ENCODE measurements at regions not wholly inside any gene's neighbourhood (a gene's known extent, or its start where the extent isn't known, plus 50 kb on each side); places are given as distances from the start of the nearest gene placed in this dataset.
"Not testable (repeated sequence)": the region's sequence is repeated elsewhere in the genome, so short reads cannot be mapped to it uniquely, and the experiment has no call there.

DNA sequence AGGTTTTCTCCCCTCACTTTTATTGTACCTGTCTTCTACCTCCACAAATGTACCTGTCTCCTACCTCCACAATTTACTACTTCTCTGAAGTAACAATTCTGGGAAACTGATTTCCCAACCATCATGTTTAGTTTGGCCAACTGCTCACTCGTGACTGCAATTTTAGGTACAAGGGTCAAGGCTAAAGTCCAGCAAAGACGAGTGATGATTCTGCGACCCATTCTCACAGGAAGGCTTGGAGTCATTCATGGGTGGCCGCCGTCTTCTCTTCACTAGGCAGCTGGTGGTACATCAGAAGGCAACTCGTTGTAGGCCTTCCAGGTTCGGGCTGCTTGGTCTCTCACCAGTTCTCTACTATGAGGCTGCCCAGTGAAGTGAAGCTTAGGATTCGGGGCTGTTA is 483.8 kb upstream of the JARID2 start:
- no peak for DNase-seq (ENCODE audit: low spot score)

DNA sequence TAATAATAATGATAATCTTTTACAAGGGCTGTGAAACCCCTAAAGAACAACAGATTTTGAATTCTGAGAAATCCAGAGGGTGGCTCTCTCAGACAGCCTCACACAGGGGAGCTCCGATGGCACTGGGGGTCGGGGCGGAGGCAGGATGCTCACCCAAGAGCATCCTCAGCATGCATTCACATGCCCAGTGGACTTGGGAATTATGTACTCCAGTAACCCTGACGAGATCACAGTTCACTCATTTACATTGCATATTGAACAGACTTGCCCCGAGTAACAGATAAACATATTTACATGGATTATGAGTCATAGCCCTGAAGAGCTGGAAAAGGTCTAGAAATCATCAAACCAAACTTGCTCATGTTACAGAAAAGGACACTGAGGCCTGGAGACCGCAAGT is 482.7 kb upstream of the JARID2 start:
- DNase-seq (ENCODE audit: low spot score), result no peak

DNA sequence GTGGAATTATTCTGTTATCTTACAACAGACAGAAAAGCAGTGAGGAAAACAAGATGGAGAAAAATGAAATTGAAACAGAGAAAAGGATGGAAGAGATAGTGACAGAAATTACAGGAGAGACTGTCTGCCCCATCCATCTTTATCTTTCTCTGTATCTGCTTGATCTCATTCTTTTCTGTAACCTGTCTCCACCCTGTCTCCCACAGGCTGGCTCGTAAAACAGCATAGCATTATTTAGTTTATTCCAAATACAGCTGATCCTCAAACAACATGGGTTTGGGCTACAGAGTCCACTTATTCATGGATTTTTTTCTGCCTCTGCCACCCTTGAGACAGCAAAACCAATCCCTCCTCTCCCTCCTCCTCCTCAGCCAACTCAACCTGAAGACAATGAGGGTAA is 482.3 kb upstream of the JARID2 start:
- DNase-seq (ENCODE audit: low spot score), result no peak

DNA sequence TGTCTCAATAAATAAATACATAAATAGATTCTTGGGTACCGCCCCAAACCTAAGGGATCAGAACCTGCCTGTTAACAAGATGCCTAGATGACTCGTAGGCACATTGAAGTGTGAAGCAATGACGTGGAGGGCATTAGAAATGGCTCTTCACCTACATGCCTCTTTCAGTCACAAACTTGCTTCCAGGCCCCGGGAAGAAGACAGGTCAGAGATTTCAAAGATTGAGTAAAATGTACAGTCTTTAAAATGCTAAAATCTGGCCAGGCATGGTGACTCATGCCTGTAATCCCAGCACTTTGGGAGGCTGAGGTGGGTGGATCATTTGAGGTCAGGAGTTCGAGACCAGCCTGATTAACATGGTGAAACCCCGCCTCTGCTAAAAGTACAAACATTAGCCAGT is 480.8 kb upstream of the JARID2 start:
- DNase-seq (ENCODE audit: low spot score), result no peak

DNA sequence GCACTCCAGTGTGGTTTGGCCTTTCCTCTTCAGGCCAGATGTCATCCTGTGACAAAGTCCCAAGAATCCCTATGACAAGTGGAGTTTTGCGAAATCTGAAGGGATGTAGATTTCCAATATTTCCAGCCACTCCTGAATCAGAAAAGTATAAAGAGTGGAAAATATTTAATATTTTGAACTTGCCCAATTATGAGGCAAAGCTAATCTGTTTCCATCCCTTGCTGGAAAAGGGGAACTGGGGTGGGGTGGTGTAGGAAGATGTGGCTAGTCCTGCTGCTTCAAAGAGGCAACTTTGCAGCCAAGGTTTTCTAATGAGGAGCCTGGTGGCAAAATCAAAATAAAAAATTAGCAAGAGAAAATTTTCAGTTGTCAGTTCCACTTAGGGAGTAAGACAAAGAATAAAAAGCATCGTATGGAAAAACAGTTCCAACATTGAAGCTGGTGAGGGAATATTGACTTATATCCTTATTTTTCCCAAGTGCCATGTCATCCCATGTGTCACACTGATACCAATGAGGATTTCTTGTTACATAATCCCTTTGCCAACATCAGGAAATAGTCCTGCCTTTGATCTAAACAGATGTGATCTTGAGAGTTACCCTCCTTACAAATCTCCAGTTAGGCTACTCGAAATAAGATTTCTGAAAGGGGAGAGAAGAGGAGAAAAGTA is 480.0 kb upstream of the JARID2 start:
- no peak for DNase-seq (ENCODE audit: low spot score)

DNA sequence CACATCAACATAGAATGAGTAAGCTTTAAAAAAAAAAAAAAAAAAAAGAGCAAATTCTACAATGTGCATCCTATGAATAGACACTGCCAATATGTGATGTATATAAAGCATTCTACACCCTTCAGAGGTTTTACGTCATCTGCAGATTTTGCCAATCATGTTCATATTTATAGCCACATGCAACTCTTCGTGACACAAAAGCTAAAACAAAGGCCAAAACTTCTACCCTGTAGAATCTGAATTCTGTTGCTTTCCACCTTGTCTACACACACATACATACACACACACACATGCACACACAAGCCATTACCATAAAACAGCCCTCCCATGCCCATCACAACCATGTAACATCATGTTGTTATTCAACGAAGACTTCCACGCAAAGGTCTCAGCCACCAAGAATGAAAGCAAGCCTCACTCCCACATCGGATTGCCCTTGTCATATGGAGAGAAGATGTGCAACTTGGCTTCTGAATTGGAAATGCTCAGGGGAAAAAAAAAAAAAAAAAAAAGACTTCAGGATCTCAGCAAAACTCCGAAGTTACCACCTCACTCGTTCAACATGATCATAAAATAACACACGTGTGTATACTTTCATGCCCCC is 479.4 kb upstream of the JARID2 start:
- DNase-seq (ENCODE audit: low spot score), result no peak

DNA sequence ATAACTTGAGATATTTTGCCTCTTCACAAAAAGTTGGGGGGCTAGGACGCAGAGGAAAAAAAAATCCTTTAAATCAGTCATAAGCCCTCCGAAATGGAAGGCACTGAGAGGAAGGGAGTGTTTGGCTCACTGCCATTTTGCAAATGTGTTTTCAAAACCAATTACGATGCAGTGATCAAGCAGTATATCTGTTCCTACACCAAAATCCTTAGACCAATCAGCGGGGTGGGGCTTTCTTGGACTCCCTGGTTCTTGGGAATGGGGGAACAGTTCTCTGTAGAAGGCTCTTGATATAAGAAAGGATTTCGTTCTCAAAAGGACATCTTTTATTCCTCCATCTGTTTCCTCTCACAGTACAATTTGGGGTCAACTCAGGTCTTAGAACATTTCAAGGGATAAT is 478.6 kb upstream of the JARID2 start:
- no peak for DNase-seq (ENCODE audit: low spot score)

DNA sequence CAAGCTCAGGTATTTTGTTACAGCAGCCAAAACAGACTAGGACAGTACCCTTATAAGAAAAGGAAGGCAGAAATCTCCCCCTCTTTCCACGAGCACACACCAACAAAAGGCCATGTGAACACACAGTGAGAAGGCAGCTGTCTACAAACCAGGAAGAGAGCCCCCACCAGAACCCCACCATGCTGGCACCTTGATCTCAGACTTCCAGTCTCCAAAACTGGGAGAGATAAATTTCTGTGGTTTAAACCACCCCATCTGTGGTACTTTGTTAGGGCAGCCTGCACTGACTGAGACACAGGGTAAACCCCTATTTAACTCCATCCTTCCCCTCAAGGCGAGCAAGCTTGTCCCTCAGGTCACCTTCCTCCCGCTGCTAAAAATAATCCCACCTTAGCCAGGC is 475.8 kb upstream of the JARID2 start:
- no peak for DNase-seq (ENCODE audit: low spot score)

DNA sequence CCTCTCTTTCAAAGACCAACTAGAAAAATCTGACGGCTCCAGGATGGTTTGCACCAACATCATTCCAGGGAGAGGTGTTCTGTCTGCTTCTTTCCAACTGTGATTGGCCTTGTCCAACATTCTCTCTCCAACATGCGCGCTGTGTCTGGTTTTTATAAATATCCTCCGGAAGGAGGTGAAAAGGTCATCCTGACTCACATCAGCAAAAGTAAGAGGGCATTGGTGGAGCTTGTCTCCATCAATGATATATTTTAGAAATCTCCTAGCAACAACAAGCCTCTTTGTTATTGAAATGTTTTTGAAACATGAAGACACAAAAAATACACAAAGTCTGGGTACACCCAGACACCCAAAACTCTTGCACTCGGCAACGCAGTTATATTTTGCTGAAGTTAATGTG is 475.3 kb upstream of the JARID2 start:
- DNase-seq (ENCODE audit: low spot score), result no peak

DNA sequence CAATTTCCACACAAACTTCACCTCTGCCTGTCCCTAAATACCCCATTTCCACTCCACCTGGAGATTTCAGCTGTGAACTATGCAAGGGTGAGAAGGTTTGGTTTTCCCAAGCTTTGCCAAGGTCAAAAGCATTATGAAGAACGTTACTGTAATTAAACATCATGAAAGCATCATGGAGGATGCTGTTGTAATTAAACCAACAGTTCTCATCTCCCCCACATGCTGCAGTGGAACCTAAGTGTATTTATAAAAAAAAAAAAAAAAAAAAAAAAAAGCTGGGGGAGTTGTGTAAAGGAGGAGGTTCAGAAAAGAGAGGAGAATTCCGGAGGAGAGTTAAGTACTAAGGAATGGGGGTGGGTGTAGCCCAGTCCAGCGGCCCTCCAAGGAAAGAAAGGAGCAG is 474.9 kb upstream of the JARID2 start:
- DNase-seq (ENCODE audit: low spot score), result no peak

DNA sequence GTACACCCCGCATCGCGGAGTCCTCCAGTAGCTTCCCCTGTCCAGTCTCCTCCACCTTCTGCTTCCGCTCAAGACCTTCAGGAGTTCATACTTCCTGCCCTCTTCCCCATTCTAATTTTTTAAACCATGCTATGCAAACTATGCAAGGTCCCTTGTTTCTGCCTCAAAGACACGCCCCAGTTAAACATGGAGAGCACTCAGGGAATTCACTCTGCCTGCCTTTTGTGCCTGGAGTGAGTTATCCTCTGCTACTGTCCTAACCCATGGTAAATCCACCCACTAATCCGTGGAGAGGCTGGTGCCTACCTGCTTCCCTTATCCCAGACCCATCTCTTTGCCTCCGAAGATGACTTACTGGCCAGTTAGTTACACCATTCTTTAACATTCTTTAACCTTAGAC is 473.7 kb upstream of the JARID2 start:
- no peak for DNase-seq (ENCODE audit: low spot score)

DNA sequence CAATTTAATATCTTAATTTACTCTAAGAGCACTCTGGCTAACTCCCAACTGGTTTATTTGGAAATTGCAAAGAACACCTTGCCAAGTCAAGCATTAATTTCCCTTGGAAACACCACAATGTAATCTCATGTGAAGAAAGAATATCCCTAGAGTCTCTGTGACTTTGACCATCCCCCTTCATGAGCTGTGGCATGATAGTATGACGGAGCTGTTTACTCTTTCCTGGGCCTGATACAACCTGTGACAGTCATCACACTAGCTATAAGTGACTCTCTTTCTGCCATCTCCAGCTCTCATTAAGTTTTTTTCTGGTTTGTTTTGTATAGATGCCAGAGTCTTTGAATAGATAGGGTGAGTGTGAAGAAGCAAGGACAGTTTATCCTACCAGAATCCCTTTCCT is 470.3 kb upstream of the JARID2 start:
- no peak for DNase-seq (ENCODE audit: low spot score)

DNA sequence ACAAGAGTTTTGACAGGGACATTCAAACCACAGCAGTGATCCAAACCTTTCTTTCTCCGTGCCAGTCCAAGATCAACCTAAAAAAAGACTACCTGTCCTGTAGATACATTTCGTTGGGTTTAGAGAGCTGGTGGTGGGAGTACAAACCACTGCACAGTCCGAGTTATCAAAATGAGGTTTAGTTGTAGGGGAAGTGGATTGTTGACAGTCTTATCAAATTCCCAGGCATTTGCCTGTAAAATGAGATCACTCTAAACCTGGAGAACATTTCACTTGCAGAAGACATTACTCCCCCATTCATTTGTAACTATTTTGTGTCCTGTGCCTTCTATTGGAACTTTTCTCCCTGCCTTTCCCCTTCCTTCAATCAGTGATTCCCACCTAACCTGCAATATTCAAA is 469.6 kb upstream of the JARID2 start:
- DNase-seq (ENCODE audit: low spot score), result no peak

DNA sequence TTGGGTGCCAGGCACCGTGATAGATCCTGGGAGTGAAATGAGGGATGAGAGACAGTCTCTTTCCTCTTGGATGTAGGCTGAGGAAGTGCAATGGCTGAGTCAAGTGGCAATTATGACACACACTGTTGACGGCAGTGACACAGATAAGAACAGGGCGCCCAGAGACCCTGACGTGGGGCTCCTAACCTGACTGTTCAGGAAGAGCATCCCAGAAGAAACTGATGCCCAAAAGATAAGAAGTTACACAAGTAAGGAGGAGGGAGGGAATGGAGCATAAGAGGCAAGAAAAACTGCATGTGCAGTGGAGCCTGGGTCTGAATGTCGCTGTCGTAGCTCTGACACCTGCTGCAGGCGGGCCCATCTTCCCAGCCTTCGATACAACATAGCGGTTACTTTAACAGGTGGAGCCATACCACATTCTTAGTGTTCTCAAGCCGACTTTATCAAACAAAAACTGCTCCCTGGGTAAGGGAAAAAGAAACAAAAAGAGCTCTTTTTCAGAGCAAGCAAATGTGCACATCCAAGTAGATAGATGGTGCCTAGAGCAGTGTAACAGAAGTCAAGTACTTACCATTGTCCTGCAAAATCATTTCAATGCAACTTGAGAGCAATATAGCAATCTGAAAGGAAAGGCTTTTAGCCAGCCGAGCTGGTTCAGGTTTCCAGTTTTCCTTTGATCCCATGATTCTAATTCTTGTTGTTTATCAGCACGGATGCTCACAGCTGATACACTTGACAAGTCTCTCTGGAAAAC is 463.9 kb upstream of the JARID2 start:
- DNase-seq (ENCODE audit: low spot score), result no peak

DNA sequence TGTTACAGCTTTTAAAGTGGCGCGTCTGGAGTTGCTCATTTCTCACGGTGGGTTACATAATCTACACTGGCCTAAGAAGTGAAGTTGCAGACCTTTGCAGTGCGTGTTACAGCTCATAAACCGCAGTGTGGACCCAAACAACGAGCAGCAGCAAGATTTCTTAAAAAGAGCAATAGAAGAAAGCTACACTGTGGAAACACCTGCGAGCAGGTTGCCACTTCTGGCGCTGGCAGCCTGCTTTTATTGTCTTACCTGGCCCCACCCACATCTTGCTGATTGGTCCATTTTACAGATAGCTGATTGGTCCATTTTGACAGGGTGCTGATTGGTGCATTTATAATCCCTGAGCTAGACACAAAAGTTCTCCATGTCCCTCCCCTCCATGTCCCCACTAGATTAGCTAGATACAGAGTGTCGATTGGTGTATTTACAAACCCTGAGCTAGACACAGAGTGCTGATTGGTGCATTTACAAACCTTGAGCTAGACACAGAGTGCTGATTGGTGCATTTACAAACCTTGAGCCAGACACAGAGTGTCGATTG is 462.9 kb upstream of the JARID2 start:
- DNase-seq (ENCODE audit: low spot score), result not testable (repeated sequence)

DNA sequence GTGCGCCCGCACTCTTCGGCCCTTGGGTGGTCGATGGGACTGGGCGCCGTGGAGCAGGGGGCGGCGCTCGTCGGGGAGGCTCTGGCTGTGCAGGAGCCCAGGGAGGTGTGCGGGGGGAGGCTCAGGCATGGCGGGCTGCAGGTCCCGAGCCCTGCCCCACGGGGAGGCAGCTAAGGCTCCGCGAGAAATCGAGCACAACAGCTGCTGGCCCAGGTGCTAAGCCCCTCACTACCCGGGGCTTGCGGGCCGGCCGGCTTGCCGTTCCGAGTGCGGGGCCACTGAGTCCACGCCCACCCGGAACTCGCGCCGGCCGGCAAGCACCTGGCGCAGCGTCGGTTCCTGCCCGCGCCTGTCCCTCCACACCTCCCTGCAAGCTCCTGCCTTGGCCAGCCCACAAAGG is 462.3 kb upstream of the JARID2 start:
- no peak for DNase-seq (ENCODE audit: low spot score)

DNA sequence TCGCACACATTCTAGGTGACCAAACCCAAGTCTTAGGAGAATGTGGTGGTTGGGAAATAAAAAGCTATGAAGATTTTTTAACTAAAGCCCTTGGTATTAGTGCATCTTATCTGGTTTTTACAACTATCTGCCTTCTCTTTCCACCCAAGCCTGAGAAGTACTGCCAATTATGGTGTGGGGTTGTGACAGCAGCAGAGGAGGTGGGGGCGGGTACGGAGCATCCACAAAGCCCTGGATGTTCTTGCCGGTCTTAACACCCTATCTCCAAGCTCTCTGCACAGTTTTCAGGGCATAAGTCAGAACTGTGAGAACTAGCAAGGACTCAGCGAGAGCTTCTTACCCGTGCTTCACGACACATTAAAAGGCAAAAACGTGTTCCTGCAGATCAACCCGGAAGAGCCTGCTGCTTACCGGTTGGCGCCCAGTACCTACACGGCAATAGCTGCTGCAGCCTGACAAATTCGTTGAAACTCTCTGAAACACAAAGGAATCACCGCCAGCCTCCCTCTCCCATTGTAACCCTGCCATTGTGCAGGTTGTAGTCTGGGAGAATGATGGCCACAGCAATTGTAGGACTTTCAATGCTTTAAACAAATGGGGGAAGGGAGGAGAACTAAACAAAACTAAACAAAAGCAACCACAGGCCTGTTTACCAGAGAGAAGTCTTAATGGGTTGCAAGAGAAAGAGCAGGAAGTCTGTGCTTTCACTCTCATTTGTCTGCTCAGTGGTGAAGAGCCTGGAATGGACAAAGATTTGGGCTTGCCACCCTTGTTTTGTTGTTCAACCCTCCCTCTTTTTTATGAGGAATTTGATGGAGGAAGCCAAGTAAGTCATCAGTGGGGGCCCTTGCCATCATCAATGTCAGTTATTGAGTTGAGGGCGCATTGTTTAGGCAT is 461.0 kb upstream of the JARID2 start:
- peak; percentile 10 for DNase-seq (ENCODE audit: low spot score)

DNA sequence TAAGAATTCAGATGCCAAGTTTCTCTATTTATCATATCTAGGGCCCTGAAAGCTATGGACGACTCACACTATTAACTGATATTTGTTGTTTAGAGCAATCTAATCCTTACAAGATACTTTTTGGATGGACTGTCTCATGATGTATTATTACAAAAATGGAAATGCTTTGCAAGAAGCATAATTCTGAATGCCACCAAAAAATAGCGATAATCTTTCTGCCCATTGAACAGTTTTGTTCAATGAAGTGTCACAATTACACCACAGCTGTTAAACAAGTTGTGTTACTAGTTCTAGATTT is 460.4 kb upstream of the JARID2 start:
- no peak for DNase-seq (ENCODE audit: low spot score)

DNA sequence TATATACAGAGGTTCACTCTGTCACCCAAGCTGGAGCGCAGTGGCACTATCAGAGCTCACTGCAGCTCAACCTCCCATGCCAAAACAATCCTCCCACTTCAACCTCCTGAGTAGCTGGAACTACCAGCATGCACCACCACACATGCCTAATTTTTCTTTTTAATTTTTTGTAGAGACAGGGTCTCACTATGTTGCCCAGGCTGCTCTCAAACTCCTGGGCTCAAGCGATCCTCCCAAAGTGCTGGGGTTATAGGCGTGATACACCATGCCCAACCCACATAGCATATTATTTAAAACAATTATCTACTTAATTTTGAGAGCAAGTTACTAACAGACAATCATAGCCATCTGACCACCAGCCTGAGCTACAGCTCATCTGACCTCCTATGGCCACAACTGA is 459.9 kb upstream of the JARID2 start:
- DNase-seq (ENCODE audit: low spot score), result no peak

DNA sequence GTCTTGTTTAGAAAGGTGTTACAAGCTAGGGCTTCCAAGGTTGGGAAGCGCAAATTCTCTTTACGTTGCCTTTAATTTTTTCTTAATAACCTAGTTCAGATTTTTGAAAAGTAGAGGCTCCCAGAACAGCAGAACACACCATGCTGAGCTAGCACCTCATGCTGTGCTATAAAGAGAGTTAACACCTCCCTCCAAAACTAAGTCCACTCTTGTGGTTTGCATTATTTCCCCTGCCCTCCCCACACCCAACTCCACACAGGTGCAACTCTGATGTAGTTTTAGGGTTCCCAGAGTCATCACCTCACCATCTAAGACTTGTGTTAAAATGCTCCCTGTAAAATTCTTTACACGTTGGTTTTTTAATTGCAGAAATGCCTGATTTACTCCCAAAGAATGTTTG is 459.4 kb upstream of the JARID2 start:
- no peak for DNase-seq (ENCODE audit: low spot score)

DNA sequence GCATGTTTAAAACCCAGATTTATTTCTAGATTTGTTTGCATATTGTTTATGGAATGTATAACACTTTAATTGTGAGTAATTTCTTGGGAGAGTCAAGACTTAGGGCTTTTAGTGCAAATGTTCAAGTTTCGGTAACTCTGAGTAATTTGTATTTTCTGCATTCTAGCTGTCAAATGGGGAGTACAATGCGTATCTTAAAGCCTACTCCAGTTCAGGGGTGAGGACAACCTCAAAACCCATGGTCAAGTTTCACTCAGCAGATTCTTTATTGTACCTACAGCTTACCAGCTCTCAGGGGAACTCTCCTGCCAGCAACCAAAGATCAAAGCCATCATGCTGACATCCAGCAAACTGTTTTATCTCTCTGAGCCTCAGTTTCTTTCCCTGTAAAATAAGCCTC is 458.6 kb upstream of the JARID2 start:
- DNase-seq (ENCODE audit: low spot score), result no peak

DNA sequence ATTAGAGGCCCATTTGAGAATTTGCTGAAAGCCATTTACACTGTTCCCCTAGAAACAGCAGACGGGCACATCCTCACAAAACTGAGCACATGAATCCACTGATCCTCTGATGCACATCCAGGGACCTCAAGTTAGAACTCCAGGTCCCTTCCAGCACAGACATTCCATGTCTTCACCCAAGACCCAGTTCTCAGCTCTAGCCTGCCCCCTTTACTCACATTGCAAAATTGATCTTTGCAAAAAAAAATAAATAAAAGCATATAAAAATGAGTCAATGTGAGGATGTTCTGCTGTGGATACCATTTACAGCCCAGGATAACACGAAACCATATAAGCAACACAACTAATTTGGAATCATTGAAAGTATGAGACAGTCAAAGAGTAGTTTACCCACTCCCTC is 458.2 kb upstream of the JARID2 start:
- no peak for DNase-seq (ENCODE audit: low spot score)

DNA sequence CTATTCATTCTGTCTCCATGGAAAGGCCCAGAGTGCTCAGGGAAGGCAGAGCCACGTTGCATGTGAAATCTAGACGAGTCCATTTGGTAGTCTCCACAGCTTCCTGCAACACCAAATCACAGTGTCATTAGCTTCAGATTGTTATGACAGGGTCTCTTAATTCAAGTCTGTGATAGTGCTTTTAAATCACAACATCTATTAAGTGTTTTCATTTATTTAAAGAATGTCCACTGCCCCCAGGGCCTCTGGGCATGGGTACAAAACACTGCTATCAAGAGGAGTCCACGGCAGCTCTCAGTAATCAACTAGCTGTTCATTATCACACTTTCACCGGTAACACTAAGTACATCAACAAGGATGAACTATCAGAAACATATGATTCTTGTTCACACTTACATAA is 455.9 kb upstream of the JARID2 start:
- no peak for DNase-seq (ENCODE audit: low spot score)

Data from CD4-positive, alpha-beta T cell treated with Interleukin-2 at 100 ng/mL for 4 hours (primary cell).